Endothelial cell of umbilical vein (primary cell): ENCODE measurements at regions not wholly inside any gene's neighbourhood (a gene's known extent, or its start where the extent isn't known, plus 50 kb on each side); places are given as distances from the start of the nearest gene placed in this dataset.
A peak's percentile ranks its signal among the peaks of the same experiment; 100 is the strongest.

Experiments used
- BruUV-seq: library from RNA; stranded (reverse); fragments of 400-500 nt; replicated peaks from 2 replicates; lab custom pipeline; 2021; lab: Mats Ljungman, UMichigan
- CTCF ChIA-PET: fragments of 300-600, 350-600 bp; sonication (Branson Sonifier 250); formaldehyde crosslinking; loops from one replicate; lab custom pipeline; 2021; ENCODE audit warnings: antibody characterized with exemption, inconsistent platforms; lab: Charles Lee
- POLR2A ChIA-PET: fragments of 300-600, 350-600 bp; sonication (Branson Sonifier 250); formaldehyde crosslinking; loops from one replicate; lab custom pipeline; 2021; ENCODE audit warnings: antibody characterized with exemption, inconsistent platforms; lab: Charles Lee
- DNase-seq: peaks from one replicate; pipeline ENCODE4 v3.0.0-alpha.2; 2011; ENCODE audit warnings: low read depth, low spot score
- FAIRE-seq: peaks from 2 replicates; lab custom pipeline; 2011; peaks lifted over from hg19 to GRCh38; lab: Jason Lieb, UNC
- H2AFZ ChIP-seq: 2 replicates; pipeline ENCODE4 v1.6.0; 2012; ENCODE audit warnings: low read depth, low read length, control low read depth, inconsistent platforms
- H3K27ac ChIP-seq: 2 replicates; pipeline ENCODE4 v1.5.1; 2011; ENCODE audit warnings: low read depth, mild to moderate bottlenecking, control low read depth, low read length, moderate library complexity; ENCODE audit not compliant: insufficient read depth
- H3K27me3 ChIP-seq, 2 experiments: 2 replicates each; pipeline versions ENCODE4 v1.6.0 to v1.6.1; 2011; ENCODE audit warnings: low read length in 2 of 2, mixed read lengths in 1 of 2; ENCODE audit not compliant: control insufficient read depth in 2 of 2, insufficient read depth in 2 of 2
- H3K36me3 ChIP-seq, 2 experiments: 2 replicates in 1 of 2; 3 replicates in 1 of 2; pipeline ENCODE4 v1.5.1; 2011; ENCODE audit warnings: low read length in 2 of 2, mild to moderate bottlenecking in 1 of 2, moderate library complexity in 1 of 2; ENCODE audit not compliant: control insufficient read depth in 2 of 2, insufficient read depth in 2 of 2; ENCODE audit errors: extremely low read depth in 1 of 2
- H3K4me1 ChIP-seq: 3 replicates; pipeline ENCODE4 v1.5.1; 2011; ENCODE audit warnings: mild to moderate bottlenecking, low read length; ENCODE audit not compliant: control insufficient read depth, insufficient read depth; ENCODE audit errors: extremely low read depth
- H3K4me2 ChIP-seq: 2 replicates; pipeline ENCODE4 v1.6.1; 2011; ENCODE audit warnings: low read length, control low read depth, mixed read lengths; ENCODE audit not compliant: insufficient read depth
- H3K4me3 ChIP-seq, 3 experiments: fragments of 200-600 bp in 1 of 3; sonication (generic), shearing (Covaris generic) in 1 of 3; replicated peaks in 1 of 3; 2 replicates each; pipeline ENCODE4 v1.5.1; 2011 to 2016; ENCODE audit warnings: control low read depth in 3 of 3, low read length in 3 of 3, mild to moderate bottlenecking in 2 of 3, inconsistent platforms in 1 of 3, low read depth in 1 of 3, moderate library complexity in 1 of 3; ENCODE audit not compliant: insufficient read depth in 1 of 3
- H3K79me2 ChIP-seq: 2 replicates; pipeline ENCODE4 v1.6.0; 2012; ENCODE audit warnings: low read length, inconsistent platforms; ENCODE audit not compliant: control insufficient read depth, insufficient read depth
- H3K9ac ChIP-seq: replicated peaks from 2 replicates; pipeline ENCODE3; 2011; ENCODE audit warnings: low read length, control low read depth; ENCODE audit not compliant: insufficient read depth; ENCODE audit errors: extremely low read depth
- H3K9me1 ChIP-seq: replicated peaks from 3 replicates; pipeline ENCODE4 v1.6.0; 2011; ENCODE audit warnings: mild to moderate bottlenecking, low read length; ENCODE audit not compliant: control insufficient read depth, insufficient read depth; ENCODE audit errors: extremely low read depth
- H3K9me3 ChIP-seq: replicated peaks from 2 replicates; pipeline ENCODE4 v1.5.1; 2012; ENCODE audit warnings: low read length, inconsistent platforms; ENCODE audit not compliant: control insufficient read depth, insufficient read depth
- H4K20me1 ChIP-seq: replicated peaks from 2 replicates; pipeline ENCODE3; 2011; ENCODE audit warnings: mild to moderate bottlenecking, low read length; ENCODE audit not compliant: control insufficient read depth, insufficient read depth; ENCODE audit errors: extremely low read depth
- EZH2 ChIP-seq: IDR thresholded peaks from 2 replicates; pipeline ENCODE4 v1.6.1; 2012; ENCODE audit warnings: borderline replicate concordance, low read depth, mild to moderate bottlenecking, moderate library complexity, low read length, inconsistent platforms; ENCODE audit not compliant: severe bottlenecking
- FOS ChIP-seq: IDR thresholded peaks from 2 replicates; pipeline ENCODE4 v1.6.1; 2011; ENCODE audit warnings: mild to moderate bottlenecking, low read length, moderate library complexity, borderline replicate concordance; ENCODE audit not compliant: insufficient read depth
- GATA2 ChIP-seq: IDR thresholded peaks from 2 replicates; pipeline ENCODE4 v1.7.0; 2011; ENCODE audit warnings: low read depth, mild to moderate bottlenecking, moderate library complexity, mixed read lengths, low read length; ENCODE audit not compliant: insufficient read length, insufficient read depth
- JUN ChIP-seq: IDR thresholded peaks from 2 replicates; pipeline ENCODE4 v1.6.1; 2011; ENCODE audit warnings: borderline replicate concordance, low read depth; ENCODE audit not compliant: insufficient read length, insufficient read depth
- MYC ChIP-seq: IDR thresholded peaks from one replicate; pipeline ENCODE4 v1.6.1; 2011; ENCODE audit warnings: mild to moderate bottlenecking, low read depth, low read length
- POLR2A ChIP-seq: IDR thresholded peaks from 2 replicates; pipeline ENCODE4 v1.6.1; 2012; ENCODE audit warnings: low read depth, mild to moderate bottlenecking, control low read depth, low read length
- POLR2AphosphoS5 ChIP-seq: IDR thresholded peaks from 2 replicates; pipeline ENCODE4 v1.6.1; 2012; ENCODE audit warnings: low read depth, mild to moderate bottlenecking, control low read depth, low read length, moderate library complexity; ENCODE audit not compliant: insufficient read depth
- dilution Hi-C: fragments of 300-500 bp; cut with MboI; formaldehyde crosslinking; loops from one replicate; pipeline ENCODE4 v1.15.0; 2019; ENCODE audit warnings: low sequenced_read_pairs; ENCODE audit not compliant: extremely low pct_ligation_motif_present
- intact Hi-C: fragments of 100-400 bp; cut with micrococcal nuclease; formaldehyde crosslinking; loops from one replicate; pipeline ENCODE4 v1.10.0; 2022
- TF ChIP-seq, protein P1 (sequence below): IDR thresholded peaks from 2 replicates; pipeline ENCODE4 v1.6.1; 2011; ENCODE audit not compliant: insufficient read depth, insufficient read length
- TF ChIP-seq, protein P2 (sequence below), 2 donors: IDR thresholded peaks; 1 replicate in 1 of 2; 2 replicates in 1 of 2; pipeline ENCODE4 v1.5.1; 2011; ENCODE audit warnings: low read length in 2 of 2, mild to moderate bottlenecking in 2 of 2, moderate library complexity in 2 of 2, control low read depth in 1 of 2, inconsistent platforms in 1 of 2, low read depth in 1 of 2; ENCODE audit not compliant: insufficient read depth in 1 of 2; ENCODE audit errors: extremely low read depth in 1 of 2

GRCh38 chr1:58883037-58883887 is 99.4 kb upstream of the JUN start:
- H3K36me3 ChIP-seq = no peaks in the 10 kb centered on the region
- TF ChIP-seq GATA2 (peak; percentile 73), EZH2 (no peak), POLR2A (no peak), MYC (no peak), POLR2AphosphoS5 (peak; percentile 96), FOS (peak; percentile 100), JUN (peak; percentile 96)
- TF ChIP-seq, protein P1, sequence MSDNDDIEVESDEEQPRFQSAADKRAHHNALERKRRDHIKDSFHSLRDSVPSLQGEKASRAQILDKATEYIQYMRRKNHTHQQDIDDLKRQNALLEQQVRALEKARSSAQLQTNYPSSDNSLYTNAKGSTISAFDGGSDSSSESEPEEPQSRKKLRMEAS = peak; percentile 63
- TF ChIP-seq, protein P2, sequence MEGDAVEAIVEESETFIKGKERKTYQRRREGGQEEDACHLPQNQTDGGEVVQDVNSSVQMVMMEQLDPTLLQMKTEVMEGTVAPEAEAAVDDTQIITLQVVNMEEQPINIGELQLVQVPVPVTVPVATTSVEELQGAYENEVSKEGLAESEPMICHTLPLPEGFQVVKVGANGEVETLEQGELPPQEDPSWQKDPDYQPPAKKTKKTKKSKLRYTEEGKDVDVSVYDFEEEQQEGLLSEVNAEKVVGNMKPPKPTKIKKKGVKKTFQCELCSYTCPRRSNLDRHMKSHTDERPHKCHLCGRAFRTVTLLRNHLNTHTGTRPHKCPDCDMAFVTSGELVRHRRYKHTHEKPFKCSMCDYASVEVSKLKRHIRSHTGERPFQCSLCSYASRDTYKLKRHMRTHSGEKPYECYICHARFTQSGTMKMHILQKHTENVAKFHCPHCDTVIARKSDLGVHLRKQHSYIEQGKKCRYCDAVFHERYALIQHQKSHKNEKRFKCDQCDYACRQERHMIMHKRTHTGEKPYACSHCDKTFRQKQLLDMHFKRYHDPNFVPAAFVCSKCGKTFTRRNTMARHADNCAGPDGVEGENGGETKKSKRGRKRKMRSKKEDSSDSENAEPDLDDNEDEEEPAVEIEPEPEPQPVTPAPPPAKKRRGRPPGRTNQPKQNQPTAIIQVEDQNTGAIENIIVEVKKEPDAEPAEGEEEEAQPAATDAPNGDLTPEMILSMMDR (IDR thresholded peaks at IDR 0.05; ENCODE audit: extremely low read depth in 1 of 2, insufficient read depth in 1 of 2, low read depth in 1 of 2, low read length in 2 of 2) = no peak
- H4K20me1 ChIP-seq = no peaks in the 10 kb centered on the region
- intact Hi-C loops = loop anchor here (1.0 to 10.0 kb wide), 18 partner anchors 16 to 876 kb away; partner anchors contain the start of gene JUN
- DNase-seq = peak; percentile 99
- dilution Hi-C loops = no loop called here
- ChIA-PET CTCF (interaction anchor here (0.6 to 3.2 kb wide), 18 partner anchors 10 to 876 kb away, joined by 3 to 21 read pairs (median 4); no protein-coding TSS in a partner anchor), POLR2A (interaction anchor here (0.6 to 2.3 kb wide), 14 partner anchors 13 to 394 kb away, joined by 3 to 22 read pairs (median 3); partner anchors contain the start of gene JUN)
- H3K4me3 ChIP-seq = no peak overlapping the region
- H3K27ac ChIP-seq = peak overlapping the region; percentile 99
- H3K79me2 ChIP-seq = no peaks in the 10 kb centered on the region
- H3K4me2 ChIP-seq = peak overlapping the region; percentile 32
- no peaks in the 10 kb centered on the region for H3K9me3 ChIP-seq
- no peaks in the 10 kb centered on the region for H3K9me1 ChIP-seq
- H3K4me1 ChIP-seq = peaks cover 42% of the 10 kb centered on the region
- no peak overlapping the region for H2AFZ ChIP-seq
- BruUV-seq = TSS peak; percentile 75
- H3K27me3 ChIP-seq = no peaks in the 10 kb centered on the region
- peak overlapping the region; percentile 78 for H3K9ac ChIP-seq
- FAIRE-seq = peak; percentile 96
